H1 (cell line): ENCODE measurements at regions not wholly inside any gene's neighbourhood (a gene's known extent, or its start where the extent isn't known, plus 50 kb on each side); places are given as distances from the start of the nearest gene placed in this dataset.

Experiments
- RFX5 ChIP-seq: IDR thresholded peaks from 2 replicates; pipeline ENCODE4 v1.6.1; 2011; ENCODE audit warnings: low read depth, low read length, improper control_type of control experiment, borderline replicate concordance
- TF ChIP-seq, protein P1 (sequence below): fragments of 300-600 bp; sonication (generic); IDR thresholded peaks from 2 replicates; pipeline ENCODE4 v1.7.1; 2012; ENCODE audit warnings: low read length, moderate library complexity, mild to moderate bottlenecking, inconsistent platforms; ENCODE audit not compliant: insufficient replicate concordance

DNA sequence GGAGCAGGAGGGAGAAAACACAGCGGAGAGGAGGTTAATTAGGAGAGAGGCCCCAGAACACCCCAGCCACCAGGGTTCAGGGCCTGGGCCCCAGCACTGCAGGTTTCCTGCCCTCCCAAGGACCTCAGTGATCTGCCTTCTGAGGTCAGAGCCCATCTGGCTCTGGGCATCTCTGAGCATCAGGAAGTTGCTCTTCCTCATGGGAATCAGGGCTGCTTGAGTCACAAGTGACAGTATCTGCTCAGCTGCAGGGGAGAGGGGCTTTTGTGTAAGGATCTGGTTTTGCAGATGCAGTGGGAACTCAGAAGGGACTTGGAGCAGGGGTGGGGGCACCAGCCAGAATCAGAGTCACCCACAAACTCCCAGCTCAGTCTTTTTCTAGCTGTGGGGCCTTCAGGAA, 472.1 kb downstream of the PTPRU start (continued):
- TF ChIP-seq, protein P1, sequence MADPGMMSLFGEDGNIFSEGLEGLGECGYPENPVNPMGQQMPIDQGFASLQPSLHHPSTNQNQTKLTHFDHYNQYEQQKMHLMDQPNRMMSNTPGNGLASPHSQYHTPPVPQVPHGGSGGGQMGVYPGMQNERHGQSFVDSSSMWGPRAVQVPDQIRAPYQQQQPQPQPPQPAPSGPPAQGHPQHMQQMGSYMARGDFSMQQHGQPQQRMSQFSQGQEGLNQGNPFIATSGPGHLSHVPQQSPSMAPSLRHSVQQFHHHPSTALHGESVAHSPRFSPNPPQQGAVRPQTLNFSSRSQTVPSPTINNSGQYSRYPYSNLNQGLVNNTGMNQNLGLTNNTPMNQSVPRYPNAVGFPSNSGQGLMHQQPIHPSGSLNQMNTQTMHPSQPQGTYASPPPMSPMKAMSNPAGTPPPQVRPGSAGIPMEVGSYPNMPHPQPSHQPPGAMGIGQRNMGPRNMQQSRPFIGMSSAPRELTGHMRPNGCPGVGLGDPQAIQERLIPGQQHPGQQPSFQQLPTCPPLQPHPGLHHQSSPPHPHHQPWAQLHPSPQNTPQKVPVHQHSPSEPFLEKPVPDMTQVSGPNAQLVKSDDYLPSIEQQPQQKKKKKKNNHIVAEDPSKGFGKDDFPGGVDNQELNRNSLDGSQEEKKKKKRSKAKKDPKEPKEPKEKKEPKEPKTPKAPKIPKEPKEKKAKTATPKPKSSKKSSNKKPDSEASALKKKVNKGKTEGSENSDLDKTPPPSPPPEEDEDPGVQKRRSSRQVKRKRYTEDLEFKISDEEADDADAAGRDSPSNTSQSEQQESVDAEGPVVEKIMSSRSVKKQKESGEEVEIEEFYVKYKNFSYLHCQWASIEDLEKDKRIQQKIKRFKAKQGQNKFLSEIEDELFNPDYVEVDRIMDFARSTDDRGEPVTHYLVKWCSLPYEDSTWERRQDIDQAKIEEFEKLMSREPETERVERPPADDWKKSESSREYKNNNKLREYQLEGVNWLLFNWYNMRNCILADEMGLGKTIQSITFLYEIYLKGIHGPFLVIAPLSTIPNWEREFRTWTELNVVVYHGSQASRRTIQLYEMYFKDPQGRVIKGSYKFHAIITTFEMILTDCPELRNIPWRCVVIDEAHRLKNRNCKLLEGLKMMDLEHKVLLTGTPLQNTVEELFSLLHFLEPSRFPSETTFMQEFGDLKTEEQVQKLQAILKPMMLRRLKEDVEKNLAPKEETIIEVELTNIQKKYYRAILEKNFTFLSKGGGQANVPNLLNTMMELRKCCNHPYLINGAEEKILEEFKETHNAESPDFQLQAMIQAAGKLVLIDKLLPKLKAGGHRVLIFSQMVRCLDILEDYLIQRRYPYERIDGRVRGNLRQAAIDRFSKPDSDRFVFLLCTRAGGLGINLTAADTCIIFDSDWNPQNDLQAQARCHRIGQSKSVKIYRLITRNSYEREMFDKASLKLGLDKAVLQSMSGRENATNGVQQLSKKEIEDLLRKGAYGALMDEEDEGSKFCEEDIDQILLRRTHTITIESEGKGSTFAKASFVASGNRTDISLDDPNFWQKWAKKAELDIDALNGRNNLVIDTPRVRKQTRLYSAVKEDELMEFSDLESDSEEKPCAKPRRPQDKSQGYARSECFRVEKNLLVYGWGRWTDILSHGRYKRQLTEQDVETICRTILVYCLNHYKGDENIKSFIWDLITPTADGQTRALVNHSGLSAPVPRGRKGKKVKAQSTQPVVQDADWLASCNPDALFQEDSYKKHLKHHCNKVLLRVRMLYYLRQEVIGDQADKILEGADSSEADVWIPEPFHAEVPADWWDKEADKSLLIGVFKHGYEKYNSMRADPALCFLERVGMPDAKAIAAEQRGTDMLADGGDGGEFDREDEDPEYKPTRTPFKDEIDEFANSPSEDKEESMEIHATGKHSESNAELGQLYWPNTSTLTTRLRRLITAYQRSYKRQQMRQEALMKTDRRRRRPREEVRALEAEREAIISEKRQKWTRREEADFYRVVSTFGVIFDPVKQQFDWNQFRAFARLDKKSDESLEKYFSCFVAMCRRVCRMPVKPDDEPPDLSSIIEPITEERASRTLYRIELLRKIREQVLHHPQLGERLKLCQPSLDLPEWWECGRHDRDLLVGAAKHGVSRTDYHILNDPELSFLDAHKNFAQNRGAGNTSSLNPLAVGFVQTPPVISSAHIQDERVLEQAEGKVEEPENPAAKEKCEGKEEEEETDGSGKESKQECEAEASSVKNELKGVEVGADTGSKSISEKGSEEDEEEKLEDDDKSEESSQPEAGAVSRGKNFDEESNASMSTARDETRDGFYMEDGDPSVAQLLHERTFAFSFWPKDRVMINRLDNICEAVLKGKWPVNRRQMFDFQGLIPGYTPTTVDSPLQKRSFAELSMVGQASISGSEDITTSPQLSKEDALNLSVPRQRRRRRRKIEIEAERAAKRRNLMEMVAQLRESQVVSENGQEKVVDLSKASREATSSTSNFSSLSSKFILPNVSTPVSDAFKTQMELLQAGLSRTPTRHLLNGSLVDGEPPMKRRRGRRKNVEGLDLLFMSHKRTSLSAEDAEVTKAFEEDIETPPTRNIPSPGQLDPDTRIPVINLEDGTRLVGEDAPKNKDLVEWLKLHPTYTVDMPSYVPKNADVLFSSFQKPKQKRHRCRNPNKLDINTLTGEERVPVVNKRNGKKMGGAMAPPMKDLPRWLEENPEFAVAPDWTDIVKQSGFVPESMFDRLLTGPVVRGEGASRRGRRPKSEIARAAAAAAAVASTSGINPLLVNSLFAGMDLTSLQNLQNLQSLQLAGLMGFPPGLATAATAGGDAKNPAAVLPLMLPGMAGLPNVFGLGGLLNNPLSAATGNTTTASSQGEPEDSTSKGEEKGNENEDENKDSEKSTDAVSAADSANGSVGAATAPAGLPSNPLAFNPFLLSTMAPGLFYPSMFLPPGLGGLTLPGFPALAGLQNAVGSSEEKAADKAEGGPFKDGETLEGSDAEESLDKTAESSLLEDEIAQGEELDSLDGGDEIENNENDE = no peak
- no peak for TF ChIP-seq RFX5
